Stimulated activated CD8-positive, alpha-beta memory T cell treated with anti-CD3 and anti-CD28 coated beads, Interleukin-7, amount 100 ng/mL, for 48 hours (primary cell): ENCODE measurements at regions not wholly inside any gene's neighbourhood (a gene's known extent, or its start where the extent isn't known, plus 50 kb on each side); places are given as distances from the start of the nearest gene placed in this dataset.
"Not testable (repeated sequence)": the region's sequence is repeated elsewhere in the genome, so short reads cannot be mapped to it uniquely, and the experiment has no call there.

ENCODE experiments used
- DNase-seq, 2 donors: peaks; one replicate each; pipeline ENCODE4 v3.0.0-alpha.2; 2020; ENCODE audit warnings: low read depth in 1 of 2; ENCODE audit errors: extremely low read depth in 1 of 2

- not testable (repeated sequence) for DNase-seq
Observed at GRCh38 chr11:129763569-129763968, 52.1 kb upstream of the TMEM45B start.

GRCh38 chr11:129764204-129764603 is 51.4 kb upstream of the TMEM45B start:
- DNase-seq, result not testable (repeated sequence)
